ENCODE measurements at regions not wholly inside any gene's neighbourhood (a gene's known extent, or its start where the extent isn't known, plus 50 kb on each side); places are given as distances from the start of the nearest gene placed in this dataset.

GRCh38 chr5:88094906-88095496 lies 173.6 kb downstream of the TMEM161B start:
- 32 to 45% methylated on average over 2 of the region's 2 CpGs for WGBS, 2 donors
- no peaks in the 10 kb centered on the region for H3K4me1 ChIP-seq (ENCODE audit: control insufficient read depth in 1 of 2, insufficient read depth in 2 of 2, low read length in 2 of 2)
- DNase-seq (no peak), ATAC-seq (ENCODE audit: low FRiP score) (no peak)
- no peaks in the 10 kb centered on the region for H3K36me3 ChIP-seq (ENCODE audit: control insufficient read depth in 1 of 2, insufficient read depth in 2 of 2, low read length in 1 of 2)
- H3K9me3 ChIP-seq (ENCODE audit: control insufficient read depth, low read length) = no peaks in the 10 kb centered on the region
- no peak overlapping the region for H3K27ac ChIP-seq (ENCODE audit: low read depth in 1 of 2, low read length in 2 of 2)
- H3K4me3 ChIP-seq (ENCODE audit: low read length in 2 of 2) = no peak overlapping the region
- peaks cover 0 to 4% of the 10 kb centered on the region in 2 donors for H3K27me3 ChIP-seq (ENCODE audit: control insufficient read depth in 1 of 2, insufficient read depth in 2 of 2, low read length in 1 of 2)
- intact Hi-C loops (cut with DNase I) = no loop called here

- Histone ChIP-seq H3K4me3 (ENCODE audit: low read length in 2 of 2) (no peak overlapping the region), H3K27me3 (ENCODE audit: control insufficient read depth in 1 of 2, insufficient read depth in 2 of 2, low read length in 1 of 2) (peaks cover 0 to 4% of the 10 kb centered on the region in 2 donors), H3K36me3 (ENCODE audit: control insufficient read depth in 1 of 2, insufficient read depth in 2 of 2, low read length in 1 of 2) (no peaks in the 10 kb centered on the region), H3K4me1 (ENCODE audit: control insufficient read depth in 1 of 2, insufficient read depth in 2 of 2, low read length in 2 of 2) (no peaks in the 10 kb centered on the region), H3K27ac (ENCODE audit: low read depth in 1 of 2, low read length in 2 of 2) (no peak overlapping the region), H3K9me3 (ENCODE audit: control insufficient read depth, low read length) (no peaks in the 10 kb centered on the region)
- intact Hi-C loops (cut with DNase I) = no loop called here
- 63 to 72% methylated on average over 3 of the region's 3 CpGs for whole genome bisulfite sequencing, 2 donors
- no peak for DNase-seq
- ATAC-seq (ENCODE audit: low FRiP score) = no peak
These were observed 174.2 kb downstream of the TMEM161B start for GRCh38 chr5:88094403-88094802.

- H3K27ac ChIP-seq (ENCODE audit: low read depth in 1 of 2, low read length in 2 of 2) = no peak overlapping the region
- intact Hi-C loops (cut with DNase I) = no loop called here
- ATAC-seq (ENCODE audit: low FRiP score) = no peak
- H3K27me3 ChIP-seq (ENCODE audit: control insufficient read depth in 1 of 2, insufficient read depth in 2 of 2, low read length in 1 of 2) = peaks cover 0 to 4% of the 10 kb centered on the region in 2 donors
- DNase-seq = no peak
- H3K9me3 ChIP-seq (ENCODE audit: control insufficient read depth, low read length) = no peaks in the 10 kb centered on the region
- WGBS, 2 donors = 71 to 76% methylated on average over 3 of the region's 3 CpGs
- no peaks in the 10 kb centered on the region for H3K4me1 ChIP-seq (ENCODE audit: control insufficient read depth in 1 of 2, insufficient read depth in 2 of 2, low read length in 2 of 2)
- no peaks in the 10 kb centered on the region for H3K36me3 ChIP-seq (ENCODE audit: control insufficient read depth in 1 of 2, insufficient read depth in 2 of 2, low read length in 1 of 2)
- no peak overlapping the region for H3K4me3 ChIP-seq (ENCODE audit: low read length in 2 of 2)
These were observed 174.9 kb downstream of the TMEM161B start for GRCh38 chr5:88093765-88094164.

GRCh38 chr5:88092958-88093605 lies 175.6 kb downstream of the TMEM161B start:
- Histone ChIP-seq H3K4me1 (ENCODE audit: control insufficient read depth in 1 of 2, insufficient read depth in 2 of 2, low read length in 2 of 2) (no peaks in the 10 kb centered on the region), H3K27ac (ENCODE audit: low read depth in 1 of 2, low read length in 2 of 2) (no peak overlapping the region), H3K9me3 (ENCODE audit: control insufficient read depth, low read length) (no peaks in the 10 kb centered on the region), H3K36me3 (ENCODE audit: control insufficient read depth in 1 of 2, insufficient read depth in 2 of 2, low read length in 1 of 2) (no peaks in the 10 kb centered on the region), H3K4me3 (ENCODE audit: low read length in 2 of 2) (no peak overlapping the region), H3K27me3 (ENCODE audit: control insufficient read depth in 1 of 2, insufficient read depth in 2 of 2, low read length in 1 of 2) (peaks cover 0 to 4% of the 10 kb centered on the region in 2 donors)
- WGBS, 2 donors = 30 to 38% methylated on average over 4 of the region's 4 CpGs
- DNase-seq (no peak), ATAC-seq (ENCODE audit: low FRiP score) (no peak)
- intact Hi-C loops (cut with DNase I) = no loop called here

GRCh38 chr5:88092358-88092757 lies 176.3 kb downstream of the TMEM161B start:
- no peaks in the 10 kb centered on the region for H3K4me1 ChIP-seq (ENCODE audit: control insufficient read depth in 1 of 2, insufficient read depth in 2 of 2, low read length in 2 of 2)
- ATAC-seq (ENCODE audit: low FRiP score) = no peak
- H3K27me3 ChIP-seq (ENCODE audit: control insufficient read depth in 1 of 2, insufficient read depth in 2 of 2, low read length in 1 of 2) = peaks cover 0 to 4% of the 10 kb centered on the region in 2 donors
- no peak overlapping the region for H3K4me3 ChIP-seq (ENCODE audit: low read length in 2 of 2)
- H3K9me3 ChIP-seq (ENCODE audit: control insufficient read depth, low read length) = no peaks in the 10 kb centered on the region
- H3K27ac ChIP-seq (ENCODE audit: low read depth in 1 of 2, low read length in 2 of 2) = no peak overlapping the region
- no peaks in the 10 kb centered on the region for H3K36me3 ChIP-seq (ENCODE audit: control insufficient read depth in 1 of 2, insufficient read depth in 2 of 2, low read length in 1 of 2)
- DNase-seq = no peak
- WGBS, 2 donors = 44 to 55% methylated on average over 1 of the region's 1 CpG
- intact Hi-C loops (cut with DNase I) = no loop called here

- intact Hi-C loops (cut with DNase I) = no loop called here
- ATAC-seq (ENCODE audit: low FRiP score) = no peak
- WGBS, 2 donors = 68 to 77% methylated on average over 2 of the region's 2 CpGs
- H3K4me3 ChIP-seq (ENCODE audit: low read length in 2 of 2) = no peak overlapping the region
- H3K27ac ChIP-seq (ENCODE audit: low read depth in 1 of 2, low read length in 2 of 2) = no peak overlapping the region
- no peaks in the 10 kb centered on the region for H3K9me3 ChIP-seq (ENCODE audit: control insufficient read depth, low read length)
- no peaks in the 10 kb centered on the region for H3K4me1 ChIP-seq (ENCODE audit: control insufficient read depth in 1 of 2, insufficient read depth in 2 of 2, low read length in 2 of 2)
- peaks cover 0 to 4% of the 10 kb centered on the region in 2 donors for H3K27me3 ChIP-seq (ENCODE audit: control insufficient read depth in 1 of 2, insufficient read depth in 2 of 2, low read length in 1 of 2)
- no peaks in the 10 kb centered on the region for H3K36me3 ChIP-seq (ENCODE audit: control insufficient read depth in 1 of 2, insufficient read depth in 2 of 2, low read length in 1 of 2)
- no peak for DNase-seq
These were observed 178.1 kb downstream of the TMEM161B start for GRCh38 chr5:88090506-88090905.

GRCh38 chr5:88089719-88090390 lies 178.8 kb downstream of the TMEM161B start:
- WGBS, 2 donors = 31 to 34% methylated on average over 7 of the region's 7 CpGs
- intact Hi-C loops (cut with DNase I) = no loop called here

GRCh38 chr5:88085462-88085861 lies 183.2 kb downstream of the TMEM161B start:
- peaks cover 1% of the 10 kb centered on the region for H3K9me3 ChIP-seq (ENCODE audit: control insufficient read depth, low read length)
- no peaks in the 10 kb centered on the region for H3K4me1 ChIP-seq (ENCODE audit: control insufficient read depth in 1 of 2, insufficient read depth in 2 of 2, low read length in 2 of 2)
- no peak overlapping the region for H3K4me3 ChIP-seq (ENCODE audit: low read length in 2 of 2)
- no peaks in the 10 kb centered on the region for H3K36me3 ChIP-seq (ENCODE audit: control insufficient read depth in 1 of 2, insufficient read depth in 2 of 2, low read length in 1 of 2)
- H3K27ac ChIP-seq (ENCODE audit: low read depth in 1 of 2, low read length in 2 of 2) = no peak overlapping the region
- intact Hi-C loops (cut with DNase I) = no loop called here
- ATAC-seq (ENCODE audit: low FRiP score) (no peak), DNase-seq (no peak)
- 74 to 77% methylated on average over 5 of the region's 5 CpGs for WGBS, 2 donors
- no peaks in the 10 kb centered on the region for H3K27me3 ChIP-seq (ENCODE audit: control insufficient read depth in 1 of 2, insufficient read depth in 2 of 2, low read length in 1 of 2)

More at GRCh38 chr5:88089719-88090390, 178.8 kb downstream of the TMEM161B start:
- Histone ChIP-seq H3K36me3 (ENCODE audit: control insufficient read depth in 1 of 2, insufficient read depth in 2 of 2, low read length in 1 of 2) (no peaks in the 10 kb centered on the region), H3K27me3 (ENCODE audit: control insufficient read depth in 1 of 2, insufficient read depth in 2 of 2, low read length in 1 of 2) (peaks cover 0 to 4% of the 10 kb centered on the region in 2 donors), H3K4me3 (ENCODE audit: low read length in 2 of 2) (no peak overlapping the region), H3K9me3 (ENCODE audit: control insufficient read depth, low read length) (no peaks in the 10 kb centered on the region), H3K4me1 (ENCODE audit: control insufficient read depth in 1 of 2, insufficient read depth in 2 of 2, low read length in 2 of 2) (no peaks in the 10 kb centered on the region), H3K27ac (ENCODE audit: low read depth in 1 of 2, low read length in 2 of 2) (no peak overlapping the region)
- ATAC-seq (ENCODE audit: low FRiP score) (no peak), DNase-seq (no peak)

GRCh38 chr5:88081877-88082276 lies 186.8 kb downstream of the TMEM161B start:
- intact Hi-C loops (cut with DNase I) = no loop called here

More at GRCh38 chr5:88081877-88082276, 186.8 kb downstream of the TMEM161B start:
- H3K9me3 ChIP-seq (ENCODE audit: control insufficient read depth, low read length) = peaks cover 1% of the 10 kb centered on the region
- H3K27ac ChIP-seq (ENCODE audit: low read depth in 1 of 2, low read length in 2 of 2) = no peak overlapping the region
- DNase-seq (no peak), ATAC-seq (ENCODE audit: low FRiP score) (no peak)
- no peak overlapping the region for H3K4me3 ChIP-seq (ENCODE audit: low read length in 2 of 2)
- no peaks in the 10 kb centered on the region for H3K27me3 ChIP-seq (ENCODE audit: control insufficient read depth in 1 of 2, insufficient read depth in 2 of 2, low read length in 1 of 2)
- no peaks in the 10 kb centered on the region for H3K4me1 ChIP-seq (ENCODE audit: control insufficient read depth in 1 of 2, insufficient read depth in 2 of 2, low read length in 2 of 2)
- H3K36me3 ChIP-seq (ENCODE audit: control insufficient read depth in 1 of 2, insufficient read depth in 2 of 2, low read length in 1 of 2) = no peaks in the 10 kb centered on the region
